ENCODE measurements at regions not wholly inside any gene's neighbourhood (a gene's known extent, or its start where the extent isn't known, plus 50 kb on each side); places are given as distances from the start of the nearest gene placed in this dataset.

- DNase-seq = no peak
Measured at GRCh38 chr2:64222351-64222750, 78.1 kb upstream of the PELI1 start.

GRCh38 chr2:64223055-64223454, 78.8 kb upstream of the PELI1 start:
- DNase-seq = no peak

DNA sequence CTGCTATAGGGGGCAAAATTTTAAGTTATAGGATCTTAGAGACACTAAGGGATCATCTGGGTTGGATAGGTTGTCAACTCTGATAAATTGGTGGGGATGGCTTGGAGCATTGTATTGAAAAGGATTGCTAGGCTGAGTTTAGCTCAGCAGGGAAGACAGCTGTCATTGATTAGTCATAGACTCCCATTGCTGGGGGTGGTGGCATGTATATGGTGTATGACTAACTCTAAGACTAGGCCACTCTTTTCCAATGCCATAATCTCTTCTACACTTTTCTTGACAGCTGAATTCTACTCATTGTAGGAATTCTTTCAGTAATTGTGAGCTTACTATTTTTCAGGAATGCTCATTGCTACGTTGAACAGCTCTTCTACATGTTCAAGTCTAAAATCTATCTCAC, 81.3 kb upstream of the PELI1 start:
- no peak for DNase-seq

DNA sequence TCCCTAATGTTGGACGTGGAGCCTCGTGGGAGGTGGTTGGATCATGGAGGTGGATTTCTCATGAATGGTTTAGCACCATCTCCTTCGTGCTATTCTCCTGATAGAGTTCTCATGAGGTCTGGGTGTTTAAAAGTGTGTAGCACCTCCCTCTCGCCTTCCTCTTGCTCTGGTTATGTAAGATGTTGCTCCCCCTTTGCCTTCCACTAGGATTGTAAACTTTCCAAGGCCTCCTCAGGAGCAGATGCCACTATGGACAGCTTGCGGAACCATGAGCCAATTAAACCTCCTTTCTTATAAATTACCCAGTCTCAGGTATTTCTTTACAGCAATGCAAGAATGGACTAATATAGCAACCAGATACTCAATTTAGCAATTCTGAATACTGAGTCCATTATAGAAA, 82.4 kb upstream of the PELI1 start:
- no peak for DNase-seq

DNA sequence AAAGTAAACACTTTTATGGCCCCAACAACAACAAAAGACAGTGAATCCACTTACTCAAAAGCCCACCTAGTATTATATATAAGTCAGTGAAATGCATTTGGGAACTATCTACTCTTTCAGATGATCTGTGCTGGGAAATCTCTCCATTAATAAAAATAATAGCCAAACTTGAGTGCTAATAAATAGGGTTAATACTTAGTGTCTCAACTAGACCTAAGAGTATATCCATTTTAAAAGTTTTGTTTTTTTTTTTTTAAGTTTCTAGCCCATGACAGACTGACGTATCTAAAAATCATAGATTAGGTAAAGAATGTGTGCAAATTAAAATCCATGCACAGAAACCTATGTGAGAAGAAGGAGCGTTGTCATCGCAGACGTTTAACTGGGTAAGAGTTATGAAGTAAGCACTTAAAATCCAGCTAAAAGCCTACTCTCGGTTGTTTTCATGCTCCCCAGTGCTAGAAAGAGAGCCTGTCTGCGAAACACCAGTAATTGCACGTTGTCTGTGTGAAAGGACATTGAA, 83.4 kb upstream of the PELI1 start:
- DNase-seq = no peak

DNA sequence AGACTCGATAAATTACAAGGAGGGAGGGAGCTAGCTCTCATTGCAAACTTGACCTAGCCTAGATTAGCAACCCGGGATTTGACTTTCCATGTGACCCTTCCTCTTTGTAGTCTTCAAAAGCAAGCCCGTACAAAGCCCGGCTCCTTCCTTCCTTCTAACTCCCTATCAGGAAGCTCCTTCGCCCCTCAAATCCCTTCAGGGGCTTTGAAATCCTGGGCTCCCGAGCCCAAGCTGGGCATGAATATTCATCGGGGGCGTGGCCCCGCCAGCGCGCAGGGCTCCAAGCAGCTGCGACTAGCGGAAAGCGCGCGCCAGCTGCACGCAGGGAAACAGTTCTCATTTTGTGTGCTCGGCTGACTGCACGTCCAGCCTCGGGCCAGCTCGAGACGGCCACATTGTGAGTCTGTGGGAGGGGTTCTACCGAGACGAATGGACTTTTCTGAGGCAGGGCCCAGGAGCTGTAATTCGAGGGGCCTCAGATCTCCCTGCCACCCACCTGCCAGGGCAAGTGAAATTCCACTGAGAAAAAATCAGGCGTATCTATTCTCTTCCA, 84.0 kb upstream of the PELI1 start:
- DNase-seq = peak; percentile 92

DNA sequence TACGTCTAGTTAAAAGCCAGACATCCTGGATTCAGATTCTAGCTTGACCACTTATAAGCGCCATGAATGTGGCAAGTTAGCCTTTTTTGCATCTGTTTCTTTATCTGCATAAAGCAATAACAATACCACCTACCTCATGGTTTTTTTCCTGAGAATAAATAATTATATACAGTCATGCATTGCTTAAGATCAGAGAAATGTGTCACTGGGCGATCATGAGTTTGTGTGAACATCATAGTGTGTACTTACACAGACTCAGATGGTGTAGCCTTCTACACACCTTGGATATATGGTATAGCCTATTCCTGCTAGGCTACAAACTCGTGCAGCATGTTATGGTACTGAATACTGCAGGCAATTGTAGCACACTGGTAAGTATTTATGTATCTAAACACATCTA, 84.7 kb upstream of the PELI1 start:
- no peak for DNase-seq

DNA sequence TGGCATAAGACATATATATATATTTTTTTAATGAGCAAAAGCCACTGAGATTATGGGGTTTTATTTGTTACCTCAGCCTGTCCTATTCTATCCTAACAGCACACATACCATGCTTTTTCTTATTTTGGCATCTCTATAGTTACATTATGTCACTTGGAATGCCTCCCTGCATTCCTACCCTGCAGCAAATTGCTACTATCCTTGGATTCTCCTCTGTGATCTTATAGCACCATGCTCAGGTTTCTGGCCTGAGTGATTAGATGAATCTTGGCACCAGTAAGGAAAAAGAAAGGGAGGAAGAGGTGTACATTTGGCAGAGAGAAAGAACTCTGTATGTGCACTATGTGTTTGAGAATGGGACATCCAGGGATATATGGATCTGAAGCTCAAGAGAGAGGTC, 86.3 kb upstream of the PELI1 start:
- no peak for DNase-seq

DNA sequence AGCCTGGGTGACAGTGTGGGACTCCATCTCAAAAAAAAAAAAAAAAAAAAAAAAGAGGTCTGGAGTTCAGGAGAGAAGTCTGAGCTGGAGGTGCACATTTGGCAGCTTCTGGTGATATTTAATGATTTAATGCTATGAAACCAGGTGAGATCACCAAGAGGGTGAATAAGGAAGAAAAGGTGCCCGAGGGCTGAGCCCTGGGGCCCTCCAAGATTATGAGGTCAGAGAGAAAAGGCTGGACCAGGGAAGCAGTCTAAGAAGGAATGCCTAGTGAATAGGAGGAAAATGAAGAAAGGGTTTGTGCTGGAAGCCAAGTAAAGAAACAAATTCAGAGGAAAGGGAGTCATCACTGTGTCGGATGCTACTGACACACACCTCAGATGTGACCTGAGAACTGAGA, 88.0 kb upstream of the PELI1 start:
- no peak for DNase-seq

- no peak for DNase-seq
Measured at GRCh38 chr2:64233376-64233922, 89.2 kb upstream of the PELI1 start.

GRCh38 chr2:64234150-64234549, 89.9 kb upstream of the PELI1 start:
- no peak for DNase-seq

DNA sequence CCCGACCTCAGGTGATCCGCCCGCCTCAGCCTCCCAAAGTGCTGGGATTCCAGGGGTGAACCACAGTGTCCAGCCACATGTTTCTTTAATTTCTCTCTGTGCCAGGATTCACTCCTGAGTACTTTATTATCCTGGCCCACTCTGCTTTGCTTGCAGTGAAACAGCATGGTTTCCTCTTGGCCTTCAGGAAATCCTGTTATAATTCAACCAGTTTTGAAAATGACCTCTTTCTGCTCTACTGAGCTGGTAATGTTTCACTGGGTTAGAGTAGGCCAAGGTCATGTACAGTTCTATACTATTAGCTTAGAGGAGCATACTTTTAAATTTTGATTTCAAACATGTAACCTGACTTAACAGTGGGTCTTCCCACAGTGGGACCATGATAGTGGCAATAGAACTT, 90.6 kb upstream of the PELI1 start:
- no peak for DNase-seq

GRCh38 chr2:64237266-64237665, 93.0 kb upstream of the PELI1 start:
- DNase-seq = no peak

- no peak for DNase-seq
Measured at GRCh38 chr2:64238799-64239198, 94.6 kb upstream of the PELI1 start.

GRCh38 chr2:64243081-64244036, 99.1 kb upstream of the PELI1 start:
- DNase-seq = no peak

DNA sequence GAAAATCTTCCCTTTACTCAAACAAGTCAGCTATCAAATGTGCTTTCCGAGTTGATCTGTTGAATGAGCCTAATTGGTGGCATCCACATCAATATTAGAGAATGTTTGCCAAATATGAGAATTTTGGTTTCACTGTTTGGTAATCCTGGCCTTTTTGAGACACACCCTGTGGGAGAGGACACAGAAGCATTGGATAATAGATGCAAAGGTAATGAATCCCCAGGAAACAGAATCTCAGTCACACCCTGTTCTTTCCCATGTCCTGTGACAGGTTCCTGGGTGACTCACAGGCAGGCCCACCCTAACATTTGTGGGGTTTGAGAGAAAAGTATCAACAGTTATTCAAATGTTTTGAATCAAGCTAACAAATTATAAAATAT, 99.8 kb upstream of the PELI1 start:
- no peak for DNase-seq

- DNase-seq = no peak
Measured at GRCh38 chr2:64245631-64246030, 101.4 kb upstream of the PELI1 start.

GRCh38 chr2:64246962-64247361, 102.7 kb upstream of the PELI1 start:
- DNase-seq = no peak

DNA sequence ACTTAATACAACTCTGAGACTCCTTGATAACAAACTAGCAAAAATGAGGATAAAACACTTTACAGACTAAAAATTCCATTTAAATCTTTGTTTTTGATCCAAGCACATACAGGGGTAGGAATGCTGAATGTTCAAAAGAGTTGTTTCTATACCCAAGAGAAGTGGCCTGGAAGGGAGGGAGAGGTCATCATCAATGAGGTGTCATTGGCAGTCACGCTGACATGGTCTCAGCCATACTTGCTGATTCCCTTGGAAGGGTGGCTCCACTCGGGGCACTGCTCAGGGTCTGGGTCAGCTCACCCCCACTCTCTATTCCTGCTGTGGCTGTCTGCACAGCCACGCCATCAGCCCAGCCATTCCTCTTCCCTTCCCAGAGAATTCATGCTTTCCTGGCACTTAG, 105.2 kb upstream of the PELI1 start:
- no peak for DNase-seq

DNA sequence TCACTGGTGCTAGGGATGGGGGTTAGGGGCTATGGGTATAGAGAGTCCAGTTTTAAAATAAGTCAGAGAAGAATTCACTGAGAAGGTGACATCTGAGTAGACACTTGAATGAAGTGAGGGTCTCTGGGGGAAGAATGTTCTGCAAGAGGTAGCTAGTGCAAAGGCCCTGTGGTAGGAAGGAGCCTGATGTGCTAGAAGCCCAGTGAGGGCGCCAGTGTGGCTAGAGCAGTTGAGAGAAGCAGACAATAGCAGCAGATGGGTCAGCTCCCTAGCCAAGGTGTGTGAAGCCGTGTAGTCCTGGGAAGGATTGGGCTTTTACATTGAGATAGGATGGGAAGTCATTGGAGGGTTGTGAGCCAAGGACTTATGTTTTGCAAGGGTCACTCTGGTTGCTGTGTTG, 105.8 kb upstream of the PELI1 start:
- no peak for DNase-seq

- DNase-seq = peak; percentile 38
Measured at GRCh38 chr2:64250751-64251423, 106.7 kb upstream of the PELI1 start.

DNA sequence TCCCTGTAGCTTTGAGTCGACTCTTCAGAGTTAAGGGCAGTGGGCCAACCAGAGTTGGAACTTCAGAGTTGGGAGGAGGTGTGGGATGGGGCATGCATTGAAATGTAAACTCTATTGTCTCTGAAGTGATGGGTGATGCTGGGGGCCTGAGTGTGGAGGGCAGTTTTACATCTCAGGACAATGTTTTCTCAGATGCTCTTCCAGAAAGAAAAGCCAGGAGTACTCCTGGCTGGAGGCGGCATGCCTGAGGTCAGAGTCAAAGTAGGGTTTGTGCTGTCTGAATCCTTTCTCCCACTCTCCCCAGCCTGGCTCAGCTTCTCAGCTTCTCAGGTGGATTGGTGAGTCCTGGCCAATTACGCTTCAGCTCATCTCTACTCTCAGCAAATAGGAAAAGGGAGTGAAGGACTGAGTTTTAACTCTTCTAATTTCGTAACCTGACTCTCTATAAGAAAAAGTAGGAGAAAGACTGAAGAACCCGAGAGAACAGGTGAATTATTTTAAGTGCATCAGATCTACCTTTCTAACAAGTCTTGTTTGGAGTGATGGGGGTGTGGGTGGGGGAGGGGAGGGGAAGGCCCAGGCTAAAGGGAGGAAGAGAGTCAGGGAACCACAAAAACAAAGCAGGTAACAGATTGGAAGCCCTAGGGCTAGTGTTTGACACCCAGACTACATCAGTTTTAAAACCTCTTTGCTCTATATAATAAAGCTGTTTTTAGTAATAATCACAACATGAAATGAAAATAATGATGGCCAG, 107.5 kb upstream of the PELI1 start:
- no peak for DNase-seq
